IMR-90 (cell line): ENCODE measurements at regions not wholly inside any gene's neighbourhood (a gene's known extent, or its start where the extent isn't known, plus 50 kb on each side); places are given as distances from the start of the nearest gene placed in this dataset.

ENCODE experiments used
- ATAC-seq: fragments of 200-7000 bp; cut with Tn5 transposase; 2 replicates; pipeline ENCODE4 v1.9.1; 2020; ENCODE audit warnings: low read depth, mild to moderate bottlenecking, moderate library complexity
- BruUV-seq: library from RNA; stranded (reverse); fragments of 400-500 nt; replicated peaks from 2 replicates; lab custom pipeline; 2021; lab: Mats Ljungman, UMichigan
- CTCF ChIA-PET: fragments of 300-600 bp; formaldehyde crosslinking; extraction: SDS; loops from one replicate; lab custom pipeline; 2021; ENCODE audit warnings: antibody characterized with exemption; lab: Yijun Ruan, JAX
- POLR2A ChIA-PET: fragments of 300-600 bp; sonication (Branson Sonifier 250); formaldehyde crosslinking; loops from one replicate; lab custom pipeline; 2022; ENCODE audit warnings: antibody characterized with exemption; ENCODE audit not compliant: unreplicated experiment; lab: Charles Lee
- DNase-seq: peaks from one replicate; pipeline ENCODE4 v3.0.0; 2013
- H2AFZ ChIP-seq: replicated peaks from 2 replicates; pipeline ENCODE3; 2013; ENCODE audit warnings: low read length, mild to moderate bottlenecking; ENCODE audit not compliant: poor library complexity
- H2AK5ac ChIP-seq: 2 replicates; pipeline ENCODE4 v1.6.1; 2013; ENCODE audit warnings: low read depth, low read length, inconsistent platforms
- H2AK9ac ChIP-seq: replicated peaks from 2 replicates; pipeline ENCODE3; 2013; ENCODE audit warnings: mild to moderate bottlenecking, low read depth, low read length, moderate library complexity; ENCODE audit not compliant: poor library complexity
- H2BK120ac ChIP-seq: 2 replicates; pipeline ENCODE4 v1.6.1; 2013; ENCODE audit warnings: low read depth, low read length, inconsistent platforms
- H2BK15ac ChIP-seq: 3 replicates; pipeline ENCODE4 v1.6.1; 2013; ENCODE audit warnings: low read depth, low read length, inconsistent platforms
- H2BK20ac ChIP-seq: 2 replicates; pipeline ENCODE4 v1.6.1; 2013; ENCODE audit warnings: low read depth, mild to moderate bottlenecking, inconsistent platforms, low read length, moderate library complexity
- H2BK5ac ChIP-seq: 2 replicates; pipeline ENCODE4 v1.6.1; 2013; ENCODE audit warnings: mild to moderate bottlenecking, low read depth, low read length, inconsistent platforms; ENCODE audit not compliant: poor library complexity, severe bottlenecking
- H3K14ac ChIP-seq: replicated peaks from 2 replicates; pipeline ENCODE4 v1.6.1; 2013; ENCODE audit warnings: low read depth, low read length, inconsistent platforms
- H3K18ac ChIP-seq: 2 replicates; pipeline ENCODE4 v1.6.1; 2013; ENCODE audit warnings: low read depth, low read length, control low read depth
- H3K23ac ChIP-seq: 2 replicates; pipeline ENCODE4 v1.6.1; 2013; ENCODE audit warnings: low read depth, low read length, inconsistent platforms
- H3K27ac ChIP-seq: 2 replicates; pipeline ENCODE4 v1.5.1; 2013; ENCODE audit warnings: mild to moderate bottlenecking, control low read depth, low read length; ENCODE audit not compliant: insufficient read depth
- H3K27me3 ChIP-seq: 2 replicates; pipeline ENCODE4 v1.6.1; 2013; ENCODE audit warnings: low read length; ENCODE audit not compliant: control insufficient read depth, insufficient read depth
- H3K36me3 ChIP-seq: 2 replicates; pipeline ENCODE4 v1.6.1; 2013; ENCODE audit warnings: low read length, mixed read lengths; ENCODE audit not compliant: control insufficient read depth, insufficient read depth
- H3K4ac ChIP-seq: 2 replicates; pipeline ENCODE4 v1.6.1; 2013; ENCODE audit warnings: low read depth, low read length, inconsistent platforms
- H3K4me1 ChIP-seq: 2 replicates; pipeline ENCODE4 v1.6.1; 2013; ENCODE audit warnings: low read length, mixed read lengths; ENCODE audit not compliant: control insufficient read depth, insufficient read depth
- H3K4me2 ChIP-seq: 2 replicates; pipeline ENCODE4 v1.6.1; 2013; ENCODE audit warnings: low read depth, mild to moderate bottlenecking, control low read depth, low read length, moderate library complexity
- H3K4me3 ChIP-seq: 2 replicates; pipeline ENCODE4 v1.5.1; 2013; ENCODE audit warnings: low read depth, mild to moderate bottlenecking, control low read depth, low read length, moderate library complexity; ENCODE audit not compliant: insufficient read depth
- H3K56ac ChIP-seq: 2 replicates; pipeline ENCODE4 v1.6.1; 2013; ENCODE audit warnings: low read length, inconsistent platforms; ENCODE audit not compliant: insufficient read depth; ENCODE audit errors: extremely low read depth
- H3K79me1 ChIP-seq, 2 experiments: 2 replicates each; pipeline ENCODE4 v1.6.1; 2013; ENCODE audit warnings: low read length in 2 of 2, inconsistent platforms in 1 of 2, low read depth in 1 of 2
- H3K9ac ChIP-seq: 2 replicates; pipeline ENCODE4 v1.6.1; 2013; ENCODE audit warnings: low read depth, low read length, control low read depth
- H3K9me1 ChIP-seq: 2 replicates; pipeline ENCODE4 v1.6.1; 2013; ENCODE audit warnings: low read length, inconsistent platforms; ENCODE audit not compliant: insufficient read depth
- H3K9me3 ChIP-seq: 2 replicates; pipeline ENCODE4 v1.6.1; 2013; ENCODE audit warnings: low read length; ENCODE audit not compliant: control insufficient read depth, insufficient read depth
- H4K20me1 ChIP-seq: 2 replicates; pipeline ENCODE4 v1.6.1; 2013; ENCODE audit warnings: low read length, inconsistent platforms; ENCODE audit not compliant: insufficient read depth
- H4K5ac ChIP-seq: 2 replicates; pipeline ENCODE4 v1.6.1; 2013; ENCODE audit warnings: mild to moderate bottlenecking, low read depth, low read length, control low read depth
- H4K8ac ChIP-seq, 2 experiments: 2 replicates each; pipeline ENCODE4 v1.6.1; 2013; ENCODE audit warnings: low read depth in 2 of 2, low read length in 2 of 2, control low read depth in 1 of 2, inconsistent platforms in 1 of 2
- H4K91ac ChIP-seq: 2 replicates; pipeline ENCODE4 v1.6.1; 2013; ENCODE audit warnings: low read depth, low read length, inconsistent platforms; ENCODE audit not compliant: insufficient read depth
- BHLHE40 ChIP-seq: fragments of 150-350 bp; IDR thresholded peaks from 2 replicates; pipeline ENCODE4 v1.6.1; 2016; ENCODE audit warnings: mild to moderate bottlenecking, low read depth, low read length
- CEBPB ChIP-seq: IDR thresholded peaks from 2 replicates; pipeline ENCODE4 v1.6.1; 2012; ENCODE audit warnings: low read depth, low read length, improper control_type of control experiment
- CHD1 ChIP-seq: IDR thresholded peaks from 2 replicates; pipeline ENCODE4 v1.6.1; 2012; ENCODE audit warnings: low read depth, low read length, improper control_type of control experiment
- CTCF ChIP-seq: conservative IDR thresholded peaks from 2 replicates; pipeline ENCODE4 v1.5.1; 2012; ENCODE audit warnings: mild to moderate bottlenecking, low read depth, low read length, improper control_type of control experiment
- ELK1 ChIP-seq: fragments of 150-350 bp; IDR thresholded peaks from 2 replicates; pipeline ENCODE4 v1.6.1; 2016; ENCODE audit warnings: low read depth, mild to moderate bottlenecking, low read length, moderate library complexity, borderline replicate concordance
- FOS ChIP-seq: fragments of 150-350 bp; IDR thresholded peaks from 2 replicates; pipeline ENCODE4 v1.6.1; 2016; ENCODE audit warnings: low read depth, low read length
- MAFK ChIP-seq: IDR thresholded peaks from 2 replicates; pipeline ENCODE4 v1.6.1; 2012; ENCODE audit warnings: low read depth, low read length, improper control_type of control experiment
- MAZ ChIP-seq: IDR thresholded peaks from 2 replicates; pipeline ENCODE4 v1.6.1; 2012; ENCODE audit warnings: low read depth, mild to moderate bottlenecking, low read length, improper control_type of control experiment, moderate library complexity, borderline replicate concordance
- MXI1 ChIP-seq: IDR thresholded peaks from 2 replicates; pipeline ENCODE4 v1.6.1; 2012; ENCODE audit warnings: low read depth, mild to moderate bottlenecking, low read length, moderate library complexity, borderline replicate concordance
- NFE2L2 ChIP-seq: fragments of 150-350 bp; IDR thresholded peaks from 2 replicates; pipeline ENCODE4 v1.6.1; 2016; ENCODE audit warnings: low read depth, mild to moderate bottlenecking, low read length
- POLR2A ChIP-seq: IDR thresholded peaks from 2 replicates; pipeline ENCODE4 v1.6.1; 2012; ENCODE audit warnings: mild to moderate bottlenecking, low read depth, low read length
- RAD21 ChIP-seq: IDR thresholded peaks from 2 replicates; pipeline ENCODE4 v1.6.1; 2012; ENCODE audit warnings: low read length, improper control_type of control experiment
- RCOR1 ChIP-seq: IDR thresholded peaks from 2 replicates; pipeline ENCODE4 v1.6.1; 2012; ENCODE audit warnings: mild to moderate bottlenecking, low read length, improper control_type of control experiment; ENCODE audit not compliant: insufficient replicate concordance
- RFX5 ChIP-seq: IDR thresholded peaks from 2 replicates; pipeline ENCODE4 v1.8.0; 2012; ENCODE audit warnings: low read depth, mild to moderate bottlenecking, low read length, moderate library complexity
- USF2 ChIP-seq: fragments of 150-350 bp; IDR thresholded peaks from 2 replicates; pipeline ENCODE4 v1.6.1; 2017; ENCODE audit warnings: mild to moderate bottlenecking, antibody characterized with exemption, low read length, low read depth
- WGBS, 2 experiments: methylation state at CpG; one replicate each; pipeline versions ENCODE4 v1.1.5 to v1.1.7; 2013; ENCODE audit warnings: missing lambda C conversion rate in 2 of 2; ENCODE audit not compliant: insufficient read length in 1 of 2; ENCODE audit errors: extremely low coverage in 2 of 2; 5-methylcytosine and 5-hydroxymethylcytosine counted together
- dilution Hi-C: fragments of 300-500 bp; cut with HindIII; formaldehyde crosslinking; loops from one replicate; pipeline ENCODE4 v1.14.3; 2018; ENCODE audit warnings: low sequenced_read_pairs; ENCODE audit not compliant: unreplicated experiment
- in situ Hi-C: fragments of 300-500 bp; cut with MboI; formaldehyde crosslinking; loops from 3 replicates; pipeline ENCODE4 v1.14.3; 2019; ENCODE audit warnings: low sequenced_read_pairs, inconsistent platforms, mixed read lengths
- intact Hi-C: fragments of 100-400 bp; cut with micrococcal nuclease; formaldehyde crosslinking; loops from 2 replicates; pipeline ENCODE4 v1.10.0; 2022

- Histone ChIP-seq H3K36me3 (no peaks in the 10 kb centered on the region), H3K4me1 (no peaks in the 10 kb centered on the region), H3K56ac (no peak overlapping the region), H3K27ac (no peak overlapping the region), H3K14ac (no peak overlapping the region), H2BK15ac (no peak overlapping the region), H2BK20ac (no peak overlapping the region), H3K79me1 (no peaks in the 10 kb centered on the region), H2BK120ac (no peak overlapping the region), H3K4ac (no peak overlapping the region), H3K27me3 (no peaks in the 10 kb centered on the region), H4K8ac (no peak overlapping the region), H3K23ac (no peak overlapping the region), H4K20me1 (no peaks in the 10 kb centered on the region), H3K4me3 (no peak overlapping the region), H2BK5ac (no peak overlapping the region), H3K4me2 (no peak overlapping the region), H3K9me3 (no peaks in the 10 kb centered on the region), H3K9ac (no peak overlapping the region), H3K18ac (no peak overlapping the region), H4K5ac (no peak overlapping the region), H2AFZ (no peak overlapping the region), H3K9me1 (no peaks in the 10 kb centered on the region), H2AK9ac (no peak overlapping the region), H2AK5ac (no peak overlapping the region), H4K91ac (no peak overlapping the region)
- in situ Hi-C loops = no loop called here
- no peak for ATAC-seq
- ChIA-PET CTCF (no interaction called here), POLR2A (no interaction called here)
- intact Hi-C loops = no loop called here
- TF ChIP-seq RAD21 (no peak), MXI1 (no peak), USF2 (no peak), POLR2A (no peak), BHLHE40 (no peak), RCOR1 (no peak), MAZ (no peak), CHD1 (no peak), RFX5 (no peak), CEBPB (no peak), CTCF (no peak), MAFK (no peak), NFE2L2 (no peak), ELK1 (no peak), FOS (no peak)
- no TSS peak for BruUV-seq
- dilution Hi-C loops = no loop called here
- WGBS, 2 experiments = no CpG with 5 or more reads among the region's 7 CpGs
- DNase-seq = no peak
These were observed 169.5 kb upstream of the BOD1L1 start for GRCh38 chr4:13797061-13797460.
